ENCODE measurements at regions not wholly inside any gene's neighbourhood (a gene's known extent, or its start where the extent isn't known, plus 50 kb on each side); places are given as distances from the start of the nearest gene placed in this dataset.
"Not testable (repeated sequence)": the region's sequence is repeated elsewhere in the genome, so short reads cannot be mapped to it uniquely, and the experiment has no call there.

DNA sequence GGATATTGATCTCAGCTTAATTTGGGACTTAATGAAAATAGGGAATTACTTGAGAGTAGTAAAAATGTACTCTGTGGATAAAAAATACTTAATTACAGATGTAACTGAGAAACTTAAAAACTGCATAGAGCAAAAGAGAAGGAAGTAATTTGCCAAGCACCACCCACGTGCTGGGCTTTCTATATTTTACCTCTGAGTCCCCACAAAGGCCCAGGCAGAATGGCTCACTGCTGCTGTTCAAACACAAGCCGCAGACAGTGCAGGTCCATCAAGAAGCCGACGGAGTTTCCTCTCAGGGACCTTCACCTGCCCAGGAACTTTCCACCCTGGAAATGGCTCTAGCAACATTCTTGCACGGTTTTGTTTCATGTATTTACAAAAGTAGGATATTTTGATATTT is 77.2 kb upstream of the TRPM1 start:
- DNase-seq (ENCODE audit: low spot score): no peak

DNA sequence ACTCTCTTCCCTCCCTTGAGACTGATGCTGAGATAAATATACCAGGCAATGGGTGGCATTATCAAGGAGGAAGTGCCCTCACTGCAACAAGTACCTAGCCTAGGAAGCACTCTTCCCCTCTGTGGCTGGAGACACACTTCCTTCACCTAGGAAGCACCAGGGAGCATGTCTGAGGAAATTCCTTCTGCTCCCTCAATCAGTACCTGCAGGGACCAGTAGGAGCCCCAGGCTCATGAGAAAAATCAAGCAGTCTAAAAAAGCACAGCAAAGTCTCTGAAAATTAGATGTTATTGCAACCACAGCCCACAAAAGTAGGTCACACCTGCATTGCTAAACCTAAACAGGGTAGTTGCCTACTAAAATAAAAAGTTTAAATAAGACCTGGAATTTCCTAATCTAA is 78.2 kb upstream of the TRPM1 start:
- DNase-seq (ENCODE audit: low spot score): no peak

DNA sequence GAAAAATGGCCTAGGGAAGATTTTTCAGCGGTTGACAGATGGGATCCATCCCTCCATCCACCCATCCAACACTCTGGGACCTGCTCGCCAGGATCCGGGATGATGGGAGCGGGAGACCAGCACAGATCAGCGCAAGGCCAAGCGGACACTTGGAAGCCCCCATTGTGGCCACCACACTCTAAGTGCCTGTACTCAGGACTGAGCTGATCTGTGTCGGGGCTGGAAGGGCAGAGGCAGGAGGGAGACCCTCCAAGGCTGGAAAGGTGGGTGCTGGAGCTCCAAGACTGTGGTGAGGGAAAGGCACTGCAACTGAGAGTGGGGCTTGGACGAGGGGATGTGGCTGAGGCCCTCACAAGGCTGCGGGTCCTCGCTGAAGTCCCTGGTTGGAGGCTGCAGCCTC is 91.8 kb upstream of the TRPM1 start:
- DNase-seq (ENCODE audit: low spot score): no peak

DNA sequence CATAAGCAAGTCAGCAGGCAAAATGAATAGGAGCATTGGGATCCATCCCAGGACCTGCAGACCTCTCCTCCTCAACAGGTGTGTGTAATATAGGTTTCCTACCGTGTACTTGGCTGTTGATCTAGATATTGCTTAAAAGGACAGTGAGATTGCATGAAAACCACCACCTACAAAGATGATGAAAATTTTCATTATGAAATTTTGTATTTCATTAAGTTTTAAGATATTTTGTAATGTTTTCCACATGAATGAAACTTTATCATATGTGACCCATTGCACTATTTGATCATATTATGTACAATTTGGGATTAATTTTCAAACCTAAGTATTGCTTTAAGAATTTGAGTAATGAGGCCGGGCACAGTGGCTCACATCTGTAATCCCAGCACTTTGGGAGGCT is 94.3 kb upstream of the TRPM1 start:
- no peak for DNase-seq (ENCODE audit: low spot score)

DNA sequence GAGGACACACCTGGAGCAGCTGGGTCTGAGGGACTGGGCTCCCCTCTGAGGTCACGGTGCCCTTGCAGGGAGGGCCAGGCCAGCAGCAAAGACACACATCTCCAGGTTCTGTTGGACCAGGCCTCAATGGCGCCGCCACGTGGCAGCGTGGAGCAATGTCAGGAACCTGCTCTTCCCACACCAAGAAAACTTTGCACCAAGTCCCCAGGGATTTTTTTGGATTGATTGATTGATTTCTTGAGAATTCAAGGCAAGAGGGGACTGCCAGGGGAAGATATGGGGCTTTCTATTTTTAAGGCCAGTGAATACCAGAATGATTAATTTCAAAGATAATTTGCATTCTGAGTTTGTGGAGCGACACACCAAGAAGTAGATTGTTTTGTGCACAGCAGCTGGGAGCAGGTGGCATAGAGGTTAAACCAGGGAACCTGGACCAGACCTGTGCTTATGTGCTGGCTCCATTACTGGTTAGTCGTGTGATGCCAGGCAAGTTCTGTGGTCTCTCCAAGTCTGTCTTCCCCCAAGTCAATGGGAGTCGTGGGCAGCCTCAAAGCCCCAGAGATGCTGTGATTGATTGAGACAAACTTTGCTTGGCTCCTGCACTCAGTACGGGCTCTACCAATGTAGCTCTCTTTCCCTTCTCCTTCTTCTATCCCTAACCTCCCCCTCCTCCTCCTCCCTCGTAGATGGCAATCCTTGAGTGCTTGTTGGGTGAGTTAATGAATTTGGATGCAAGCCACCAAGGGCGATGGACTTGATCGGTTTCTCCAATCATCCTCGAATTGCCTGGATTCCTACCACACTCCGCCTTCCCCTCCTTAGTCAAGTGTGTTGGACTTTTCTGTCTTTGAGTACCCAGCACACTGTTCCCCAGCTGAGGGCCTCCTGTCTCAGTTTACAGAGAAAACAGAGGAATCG is 96.2 kb upstream of the TRPM1 start:
- no peak for DNase-seq (ENCODE audit: low spot score)

DNA sequence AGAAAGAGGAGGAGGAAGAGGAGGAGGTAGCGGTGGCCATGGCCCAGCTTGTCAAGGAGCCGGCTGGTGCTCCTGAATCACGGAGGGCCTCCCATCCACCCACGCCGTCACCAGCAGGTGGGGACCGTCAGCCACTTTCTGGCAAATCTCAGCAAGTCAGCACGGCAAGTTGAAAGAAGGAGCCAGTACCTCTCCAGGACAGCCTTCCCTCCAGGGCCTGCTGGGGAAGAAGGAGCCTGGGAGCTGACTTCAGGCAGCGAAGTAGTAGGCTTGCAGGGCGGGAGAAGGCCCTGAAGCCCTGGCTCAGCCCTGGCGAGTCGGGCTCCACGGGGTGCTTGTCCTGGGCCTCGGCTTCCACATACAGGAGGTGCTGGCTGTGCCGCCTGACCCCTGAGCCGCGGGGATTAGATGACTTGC is 99.2 kb upstream of the TRPM1 start:
- DNase-seq (ENCODE audit: low spot score): no peak

DNA sequence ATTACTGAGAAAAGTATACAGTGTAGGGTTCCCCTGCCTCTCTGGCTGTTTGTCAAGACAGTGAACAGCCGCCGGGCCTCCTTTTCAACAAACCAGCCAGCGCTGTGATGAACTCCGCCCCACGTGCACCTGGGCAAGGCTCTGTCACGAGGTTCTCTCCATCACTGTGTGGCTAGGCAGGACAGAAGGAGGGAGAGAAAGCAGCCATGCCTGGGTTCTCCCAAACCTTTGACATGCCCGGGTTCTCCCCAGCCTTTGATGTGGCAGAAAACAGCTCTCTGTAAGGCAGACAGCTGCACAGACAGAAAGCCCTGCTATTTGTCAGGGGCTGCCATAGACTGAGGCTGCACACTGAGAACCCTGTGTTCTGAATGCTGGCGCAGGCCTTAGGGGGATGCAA is 101.4 kb upstream of the TRPM1 start:
- no peak for DNase-seq (ENCODE audit: low spot score)

DNA sequence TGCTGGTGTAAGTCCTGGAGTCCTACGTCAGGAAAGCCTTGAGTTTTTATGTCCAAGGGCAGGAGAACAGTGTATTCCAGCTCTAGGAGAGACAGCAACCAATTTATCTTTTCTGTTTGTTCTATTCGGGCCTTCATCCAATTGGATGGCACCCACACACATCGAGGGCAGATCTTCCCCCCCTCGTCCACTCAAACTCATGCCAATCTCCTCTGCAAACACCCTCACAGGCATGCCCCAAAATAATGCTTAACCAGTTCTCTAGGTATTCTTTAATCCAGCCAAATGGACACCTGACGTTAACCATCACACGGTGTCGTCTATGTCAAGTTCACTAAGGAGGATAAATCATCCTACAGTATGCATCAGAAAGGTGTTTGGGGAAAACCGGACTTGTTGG is 102.5 kb upstream of the TRPM1 start:
- DNase-seq (ENCODE audit: low spot score): no peak

DNA sequence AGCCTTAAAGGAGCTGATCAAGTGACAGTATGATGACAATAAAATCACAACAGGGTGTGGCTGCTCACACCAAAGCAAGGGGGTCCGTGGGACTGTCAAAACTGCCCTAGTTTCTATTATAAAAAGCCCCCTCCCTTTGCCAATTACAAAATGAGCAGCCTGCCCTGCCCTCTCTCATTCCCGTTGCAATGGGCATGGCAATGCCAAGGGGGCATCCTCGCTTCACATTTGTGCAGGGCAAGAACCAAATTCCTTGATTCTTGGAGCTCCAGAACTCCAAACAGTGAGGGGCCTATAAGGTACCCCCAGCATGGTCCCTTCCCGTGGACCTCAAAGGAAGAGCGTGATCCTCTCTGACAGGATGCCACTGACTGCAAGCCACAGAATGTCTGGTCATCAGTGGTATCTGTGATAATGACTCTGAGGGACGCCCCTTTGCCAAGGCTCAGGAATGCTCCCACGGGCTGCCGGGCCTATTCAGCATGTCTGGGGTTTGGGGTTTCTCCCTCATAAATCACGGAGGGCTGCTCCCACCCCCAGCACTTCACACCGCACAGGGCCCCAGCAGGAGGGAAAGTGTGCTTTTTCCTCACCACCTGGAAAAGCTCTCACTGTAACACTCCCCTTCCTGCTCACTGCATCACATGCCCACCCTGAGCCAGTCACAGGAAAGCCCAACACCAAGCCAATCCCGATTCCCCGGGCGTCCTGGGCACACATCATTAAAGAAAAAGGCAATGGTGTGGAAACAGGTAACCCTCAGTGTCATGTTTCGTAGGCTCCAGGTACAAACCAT is 105.1 kb upstream of the TRPM1 start:
- DNase-seq (ENCODE audit: low spot score): no peak

DNA sequence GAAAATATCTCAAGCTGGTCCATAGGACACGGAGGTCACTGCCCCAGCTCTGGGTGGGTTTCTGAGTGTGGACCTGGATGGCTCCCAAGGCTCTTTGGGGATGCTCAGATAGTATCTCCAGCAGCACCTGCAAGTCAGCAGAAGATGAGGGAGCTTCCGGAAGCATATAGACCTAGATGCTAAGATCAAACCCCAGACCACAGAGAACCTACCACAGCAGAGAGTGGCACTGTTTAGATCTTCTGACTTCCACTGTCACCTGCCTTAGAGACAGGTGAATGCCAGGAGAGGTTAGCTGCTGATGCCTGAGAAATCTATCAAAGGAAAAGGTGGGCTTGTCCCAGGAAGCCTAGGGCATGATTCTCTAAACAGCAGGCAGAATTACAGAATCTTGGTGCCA is 105.7 kb upstream of the TRPM1 start:
- DNase-seq (ENCODE audit: low spot score): no peak

DNA sequence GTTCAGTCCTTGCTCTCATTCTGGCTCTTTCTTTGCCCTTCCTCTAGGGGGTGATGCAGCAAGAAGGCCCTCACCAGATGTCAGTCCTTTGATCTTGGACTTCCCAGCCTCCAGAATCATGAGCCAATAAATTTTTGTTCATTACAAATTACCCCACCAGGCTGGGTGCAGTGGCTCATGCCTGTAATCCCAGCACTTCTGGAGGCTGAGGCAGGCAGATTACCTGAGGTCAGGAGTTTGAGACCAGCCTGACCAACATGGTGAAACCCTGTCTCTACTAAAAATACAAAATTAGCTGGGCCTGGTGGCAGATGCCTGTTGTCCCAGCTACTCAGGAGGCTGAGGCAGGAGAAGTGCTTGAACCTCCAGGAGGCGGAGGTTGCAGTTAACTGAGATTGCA is 106.3 kb upstream of the TRPM1 start:
- not testable (repeated sequence) for DNase-seq (ENCODE audit: low spot score)

DNA sequence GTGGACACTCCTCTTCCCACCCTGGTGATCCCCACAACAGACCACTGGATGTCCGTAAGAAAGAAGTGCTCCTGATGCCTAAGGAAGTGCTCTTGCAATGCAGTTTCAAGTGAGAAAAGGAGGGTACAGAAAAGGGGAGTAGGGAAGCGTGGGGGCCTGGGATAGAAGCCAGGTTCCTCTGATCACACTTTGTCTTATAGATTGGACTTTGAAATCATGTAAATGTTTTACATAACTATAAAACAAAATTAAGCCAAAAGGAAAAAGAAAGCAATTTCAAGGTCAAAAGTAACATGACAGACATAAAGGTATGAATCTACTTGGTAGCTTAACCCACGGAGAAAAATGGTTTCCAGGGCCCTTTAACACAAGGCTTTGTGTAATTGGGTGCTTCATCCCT is 107.3 kb upstream of the TRPM1 start:
- DNase-seq (ENCODE audit: low spot score): no peak

DNA sequence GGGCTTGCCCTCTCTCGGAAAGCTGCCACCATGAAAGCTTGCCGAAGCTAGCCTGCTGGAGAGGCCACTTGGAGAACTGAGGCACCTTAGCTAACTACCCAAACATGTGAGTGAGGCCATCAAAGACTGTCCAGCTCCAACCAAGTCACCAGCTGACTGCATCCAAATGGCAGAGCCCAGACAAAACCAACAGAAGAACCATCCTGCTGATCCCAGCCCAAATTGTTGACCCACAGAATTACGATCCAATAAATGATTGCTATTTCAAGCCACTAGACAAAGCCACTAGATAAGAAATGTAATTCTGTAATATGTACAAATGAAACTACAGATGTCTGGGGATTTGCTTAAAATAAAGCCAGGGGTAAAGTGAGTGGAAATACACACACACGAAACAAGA is 109.8 kb upstream of the TRPM1 start:
- DNase-seq (ENCODE audit: low spot score): no peak

DNA sequence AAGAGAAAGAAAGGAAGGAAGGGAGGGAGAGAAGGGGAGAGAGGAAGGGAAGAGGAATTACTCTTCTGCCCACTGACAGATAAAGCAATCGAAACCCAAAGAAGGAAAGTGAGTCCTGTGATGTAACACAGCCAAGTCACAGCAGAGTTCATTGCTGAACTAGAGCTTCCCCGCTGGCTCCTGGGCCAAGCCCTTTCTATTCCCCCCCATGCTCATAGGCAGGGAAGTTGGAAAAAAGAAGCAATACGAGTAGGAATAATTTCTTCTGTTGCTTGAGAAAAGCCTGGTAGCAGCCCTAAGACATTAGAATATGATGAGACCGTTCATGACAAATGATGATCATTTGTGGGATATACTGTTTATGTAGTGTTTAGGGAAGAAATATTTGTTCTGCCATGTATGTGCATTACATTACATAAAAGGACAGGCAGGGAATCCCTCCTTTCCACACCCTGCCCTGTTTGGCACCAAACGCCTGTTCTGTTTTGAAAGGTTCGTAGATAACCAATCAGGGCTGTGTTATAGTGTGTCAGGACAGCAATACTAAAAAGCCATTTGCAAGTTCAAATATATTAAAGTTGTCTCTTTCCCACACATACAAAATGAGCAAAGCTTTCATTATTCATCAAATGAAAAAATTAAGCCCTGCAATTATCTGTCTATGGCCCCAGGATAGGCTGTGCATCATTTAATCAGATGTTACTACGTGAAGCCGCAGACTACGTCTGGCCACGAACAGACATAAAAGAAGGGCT is 111.0 kb upstream of the TRPM1 start:
- no peak for DNase-seq (ENCODE audit: low spot score)

DNA sequence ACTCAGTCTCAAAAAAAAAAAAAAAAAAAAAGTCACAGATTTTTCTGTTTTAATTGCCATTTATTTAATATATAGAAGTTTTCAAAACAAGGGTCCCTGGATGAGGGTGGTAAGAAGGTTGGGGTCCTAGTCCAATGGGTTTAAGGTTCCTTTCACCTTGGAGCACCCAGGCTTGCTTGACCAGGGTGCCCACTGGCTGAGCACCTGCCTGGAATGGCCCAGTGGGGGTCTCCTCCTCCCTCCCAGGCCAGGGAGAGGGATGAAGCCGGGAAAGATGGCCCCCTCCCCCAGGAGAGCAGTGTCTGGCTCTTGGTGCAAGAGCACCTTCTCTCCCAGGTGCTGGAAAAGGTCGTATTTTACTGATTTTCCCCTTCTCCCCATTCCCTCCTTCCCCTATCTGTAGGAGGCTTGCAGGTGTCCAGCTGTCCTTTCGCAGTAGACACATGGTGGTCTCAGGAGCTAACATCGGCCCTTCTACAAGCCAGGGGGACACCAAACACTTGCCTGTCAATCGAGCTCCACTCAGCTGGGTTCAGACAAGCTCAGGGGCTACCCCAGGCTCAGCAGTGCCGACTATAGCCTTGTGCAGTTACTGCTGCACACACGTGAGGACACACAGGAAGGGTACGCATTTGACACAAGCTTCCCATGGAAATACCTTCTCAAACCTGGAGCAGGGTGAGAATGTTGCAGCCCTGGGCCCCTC is 112.3 kb upstream of the KLF13 start:
- peak; percentile 1 for DNase-seq (ENCODE audit: low spot score)

DNA sequence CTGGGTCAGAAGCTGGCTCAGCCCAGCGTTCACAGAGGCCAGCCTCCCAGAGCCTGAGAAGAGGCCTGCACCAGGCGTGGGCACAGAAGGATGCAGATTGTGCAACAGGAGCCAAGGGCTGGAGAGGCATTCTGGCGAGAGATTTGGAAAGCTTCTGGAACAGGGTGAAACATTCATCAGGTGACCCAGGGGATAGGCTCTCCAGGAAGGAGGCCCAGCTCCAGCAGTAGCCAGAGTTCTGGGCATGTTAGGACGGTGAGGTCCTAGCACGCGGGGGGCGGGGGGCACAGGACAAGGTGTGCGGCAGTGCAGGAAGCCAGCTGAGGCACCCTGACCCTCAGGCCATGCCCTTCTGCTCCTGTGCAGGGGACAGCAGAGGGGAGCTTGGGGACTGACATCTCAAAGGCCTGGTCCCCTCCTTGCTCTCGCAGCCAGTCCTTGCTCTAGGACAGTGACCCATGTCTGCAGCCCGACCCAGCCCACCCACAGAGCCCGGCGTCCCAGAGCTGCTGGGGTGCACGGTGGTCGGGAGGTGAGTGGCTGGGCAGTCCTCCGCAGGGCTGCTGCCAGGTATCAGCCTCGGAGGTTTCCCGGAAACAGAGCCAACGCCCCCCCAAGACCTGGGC is 111.7 kb upstream of the KLF13 start:
- DNase-seq (ENCODE audit: low spot score): peak; percentile 33

DNA sequence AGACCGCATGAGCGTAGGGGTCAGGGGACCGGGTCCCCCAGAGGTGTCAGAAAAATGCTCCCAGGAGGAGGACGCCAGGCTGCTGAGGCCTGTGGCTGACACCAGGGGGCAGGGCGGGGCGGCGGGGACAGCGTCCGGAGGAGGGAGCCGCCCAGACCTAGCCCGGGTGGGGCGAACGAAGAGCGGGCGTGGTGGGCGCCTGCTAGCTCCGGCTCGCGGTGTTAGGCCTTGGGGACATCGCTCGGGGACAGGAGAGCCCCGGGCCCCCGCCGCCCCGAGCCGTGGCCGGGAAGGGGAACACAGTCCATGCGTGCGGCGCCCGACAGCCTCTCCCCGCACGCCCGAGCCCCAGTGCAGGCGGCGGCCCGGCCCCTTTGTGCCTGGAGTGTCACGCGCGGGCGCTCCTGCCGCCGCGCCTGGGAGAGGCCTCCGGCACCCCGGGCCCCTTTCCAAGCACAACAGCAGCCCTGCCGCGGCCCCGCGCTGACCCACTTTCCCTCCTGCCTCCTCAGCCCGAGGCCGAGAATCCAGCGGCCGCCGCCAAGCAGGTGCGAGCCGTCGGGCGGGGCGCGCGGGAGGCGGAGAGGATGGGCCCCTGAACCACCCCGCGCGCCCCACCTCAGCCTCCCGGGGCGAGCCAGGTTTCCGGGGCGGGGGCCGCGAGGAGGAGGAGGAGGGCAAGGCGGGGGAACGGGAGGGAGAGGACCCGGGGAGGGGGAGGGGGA is 111.0 kb upstream of the KLF13 start:
- DNase-seq (ENCODE audit: low spot score): peak; percentile 49

DNA sequence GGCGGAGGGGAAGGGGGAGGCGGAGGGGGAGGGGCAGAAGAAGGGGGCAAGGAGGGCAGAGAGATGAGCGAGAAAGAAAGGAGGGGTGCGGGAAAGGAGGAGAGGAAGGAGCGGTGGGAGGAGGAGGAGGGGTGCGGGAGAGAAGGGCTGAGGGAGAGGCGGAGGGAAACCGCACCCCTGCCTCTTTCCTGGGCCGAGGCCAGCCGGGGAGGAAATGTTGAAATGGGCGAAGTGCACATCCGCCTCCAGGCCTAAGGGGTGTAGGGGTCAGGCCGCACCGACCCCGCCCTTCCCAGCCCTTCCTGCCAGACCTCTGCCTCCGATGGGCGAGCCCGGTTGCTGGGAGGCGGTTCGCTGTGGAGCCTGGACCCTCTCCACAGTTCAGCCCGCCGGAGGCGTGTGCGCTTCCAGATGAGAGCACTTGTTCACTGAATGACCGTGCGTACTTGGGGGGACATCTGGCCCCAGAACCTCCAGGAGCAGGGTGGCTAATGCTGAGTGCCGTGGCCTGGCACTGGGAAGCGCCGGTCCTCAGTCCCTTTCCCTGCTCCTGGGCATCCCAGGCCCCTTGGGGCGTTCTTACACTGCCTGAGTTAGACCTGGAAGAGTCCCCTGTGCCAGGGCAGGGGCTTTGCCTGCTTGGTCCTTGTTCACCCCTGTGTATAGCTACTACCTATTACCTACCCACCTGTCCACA is 110.3 kb upstream of the KLF13 start:
- DNase-seq (ENCODE audit: low spot score): peak; percentile 71

DNA sequence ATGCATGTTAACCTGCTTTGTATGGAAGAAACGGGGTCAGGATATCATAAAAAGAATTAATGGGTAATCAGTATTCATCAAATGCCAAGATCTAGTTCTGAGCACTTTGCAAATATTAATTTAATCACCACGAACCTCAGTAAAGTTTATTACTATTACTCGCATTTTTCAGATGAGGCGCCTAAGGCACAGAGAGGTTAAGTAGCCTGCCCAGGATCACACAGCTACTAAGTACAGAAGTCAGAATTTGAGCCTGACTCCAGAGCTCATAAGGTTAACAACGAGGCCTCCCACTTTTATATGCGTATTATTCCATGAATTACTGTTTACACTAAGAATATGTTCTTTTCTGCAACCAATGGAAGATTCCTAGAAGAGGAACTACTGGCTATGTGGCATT is 109.6 kb upstream of the KLF13 start:
- no peak for DNase-seq (ENCODE audit: low spot score)
